NOMO-1 treated with DMSO at 0.1 percent for 48 hours (cell line): ENCODE measurements at regions not wholly inside any gene's neighbourhood (a gene's known extent, or its start where the extent isn't known, plus 50 kb on each side); places are given as distances from the start of the nearest gene placed in this dataset.

Experiments
- DNase-seq: peaks from one replicate; lab custom pipeline; 2025; ENCODE audit not compliant: unreplicated experiment; lab: John Stamatoyannopoulos, UW

DNA sequence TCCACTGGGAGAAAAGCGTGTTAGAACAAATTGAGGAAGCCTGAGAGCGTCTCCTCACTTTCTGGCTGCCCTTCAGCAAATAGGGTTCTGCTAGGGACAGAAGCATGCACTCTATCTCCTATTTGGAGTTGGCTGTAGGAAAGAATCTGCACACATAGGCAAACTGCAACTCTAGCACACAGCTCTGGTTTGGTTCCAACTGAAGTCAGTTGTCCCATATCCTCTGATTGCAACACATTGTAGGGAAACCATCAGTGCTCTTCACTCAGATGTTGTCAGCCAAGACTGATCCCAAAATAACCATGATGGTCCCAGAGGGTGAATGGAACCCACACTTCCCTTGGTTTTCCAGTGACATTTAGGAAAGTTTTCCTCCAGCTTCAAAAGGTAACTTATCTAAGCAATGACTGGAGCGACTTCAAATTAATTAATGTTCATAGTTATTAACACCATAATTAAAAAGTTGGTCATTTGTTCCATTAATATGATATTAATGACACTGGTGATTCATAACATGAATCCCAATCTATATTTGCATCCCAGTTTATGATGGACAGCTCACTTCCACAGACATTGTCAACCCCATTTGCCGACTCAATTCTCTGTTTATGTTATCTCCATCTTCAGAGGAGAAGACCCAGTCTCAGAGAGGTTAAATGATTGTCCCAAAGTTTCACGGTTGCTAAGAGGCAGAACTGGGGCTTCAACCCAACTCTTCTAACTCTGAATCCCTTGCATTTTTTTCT lies 136.7 kb upstream of the ZNF462 start:
- DNase-seq = no peak

DNA sequence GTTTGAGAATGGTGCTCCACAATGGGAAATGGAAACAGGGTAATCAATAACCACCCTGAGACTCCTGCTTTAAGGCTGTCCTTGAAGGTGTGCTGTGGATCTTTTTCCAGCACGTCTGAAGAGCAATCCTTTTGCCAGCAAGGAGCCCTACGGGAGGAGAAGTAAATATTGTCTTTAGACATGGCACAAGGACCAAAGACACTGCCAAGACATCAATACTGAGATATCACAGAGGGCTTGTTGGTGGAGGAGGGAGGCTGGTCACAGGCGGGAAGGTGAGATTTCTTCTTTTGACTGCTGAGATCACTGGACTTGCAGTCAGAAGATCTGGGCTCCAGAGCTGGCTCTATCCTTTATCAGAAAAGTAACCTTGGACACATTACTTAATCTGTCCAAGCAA lies 135.0 kb upstream of the ZNF462 start:
- no peak for DNase-seq

DNA sequence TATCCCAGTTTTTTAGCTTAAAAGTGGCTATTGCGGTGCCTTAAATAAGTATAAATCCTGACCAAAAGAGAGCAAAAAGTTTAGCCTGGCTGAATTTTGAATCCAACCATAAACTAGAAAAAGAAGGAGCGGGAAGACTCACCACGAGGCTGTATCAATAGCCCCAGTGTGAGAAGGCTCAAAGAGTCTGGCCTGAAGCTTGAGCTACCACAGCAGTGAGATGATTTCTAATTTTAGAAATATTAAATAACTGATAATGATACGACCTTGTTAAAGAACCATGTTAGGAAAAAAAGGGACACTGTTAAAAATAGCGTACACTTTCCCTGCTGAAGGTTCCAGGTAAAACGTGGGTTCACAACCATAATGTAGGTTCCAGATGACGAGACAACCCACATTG lies 134.1 kb upstream of the ZNF462 start:
- no peak for DNase-seq

DNA sequence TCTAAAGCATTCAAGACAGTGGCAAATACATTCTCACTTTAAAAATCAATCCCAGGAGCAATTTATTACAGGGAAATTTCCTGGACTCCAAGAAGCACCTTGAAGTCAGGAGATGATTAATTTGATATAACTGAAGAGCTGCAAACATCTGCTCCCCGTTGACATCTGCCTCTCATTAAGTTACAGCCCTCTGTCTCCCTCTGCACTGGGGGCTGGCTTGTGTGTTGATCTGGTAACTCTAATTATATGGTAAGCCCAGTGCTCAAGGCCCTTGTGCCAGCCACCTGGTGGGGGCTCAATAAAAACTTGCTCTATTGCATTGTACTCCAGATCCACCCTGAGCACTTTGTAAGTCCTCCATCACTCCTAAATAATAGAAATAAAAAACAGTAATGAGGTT lies 131.1 kb upstream of the ZNF462 start:
- DNase-seq = no peak

DNA sequence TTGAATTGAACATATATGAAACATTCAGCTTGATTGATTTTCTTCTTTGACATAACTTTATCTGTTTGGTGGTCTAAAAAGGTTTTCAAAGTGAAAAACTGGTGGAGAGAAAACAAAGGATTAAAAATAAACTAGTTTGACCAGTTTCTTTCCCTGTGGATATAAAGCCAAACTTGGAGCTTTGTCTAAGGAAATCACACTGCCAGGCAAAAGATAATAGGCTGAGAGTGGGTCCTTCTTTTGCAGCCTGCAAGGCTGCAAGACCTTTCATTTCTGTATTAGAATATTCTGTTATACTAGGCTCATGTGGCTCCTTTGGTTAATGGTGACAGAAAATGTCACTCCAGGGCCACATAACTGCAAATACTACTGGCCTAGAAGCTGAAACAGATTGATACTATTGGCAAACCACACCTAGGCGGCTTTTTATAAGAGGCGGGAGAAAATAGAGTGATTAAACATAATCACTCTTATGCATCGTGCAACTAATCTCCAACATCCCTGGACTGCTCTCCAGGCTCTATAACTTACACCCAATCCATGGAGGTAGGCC lies 129.1 kb upstream of the ZNF462 start:
- DNase-seq = no peak

DNA sequence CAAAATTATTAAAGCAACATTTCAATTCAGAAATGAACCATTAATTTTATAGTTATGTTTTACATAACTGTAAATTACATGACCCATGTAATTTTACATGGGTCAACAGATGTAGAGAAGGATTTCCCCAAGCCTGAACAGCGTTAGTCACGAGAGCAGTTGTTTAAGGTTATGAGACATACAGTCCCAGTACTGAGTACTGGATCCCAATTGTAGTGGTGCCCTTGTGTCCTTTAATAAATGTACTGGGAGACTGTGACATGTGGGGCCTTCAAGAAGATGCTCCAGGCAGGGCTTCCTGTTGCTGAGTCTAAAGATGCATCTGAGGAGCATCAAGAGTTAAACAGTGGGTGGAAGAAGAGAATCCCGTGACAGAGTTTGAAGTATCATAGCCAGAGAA lies 125.5 kb upstream of the ZNF462 start:
- no peak for DNase-seq

DNA sequence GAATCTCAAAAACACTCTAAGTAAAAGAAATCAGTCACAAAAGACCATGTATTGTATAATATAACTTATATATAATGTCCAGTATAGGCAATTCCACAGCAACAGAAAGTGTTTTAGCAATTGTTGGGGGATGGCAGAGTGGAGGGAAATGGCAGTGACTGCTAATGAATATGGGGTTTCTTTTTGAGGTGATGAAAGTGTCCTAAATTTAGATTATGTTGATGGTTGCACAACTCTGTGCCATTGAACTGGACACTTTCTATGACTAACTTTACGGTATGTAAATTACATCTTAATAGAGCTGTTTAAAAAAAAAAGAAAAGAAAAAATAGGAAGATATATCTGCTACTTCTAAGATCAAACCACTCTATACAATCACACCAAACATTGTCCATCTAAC lies 124.9 kb upstream of the ZNF462 start:
- no peak for DNase-seq

DNA sequence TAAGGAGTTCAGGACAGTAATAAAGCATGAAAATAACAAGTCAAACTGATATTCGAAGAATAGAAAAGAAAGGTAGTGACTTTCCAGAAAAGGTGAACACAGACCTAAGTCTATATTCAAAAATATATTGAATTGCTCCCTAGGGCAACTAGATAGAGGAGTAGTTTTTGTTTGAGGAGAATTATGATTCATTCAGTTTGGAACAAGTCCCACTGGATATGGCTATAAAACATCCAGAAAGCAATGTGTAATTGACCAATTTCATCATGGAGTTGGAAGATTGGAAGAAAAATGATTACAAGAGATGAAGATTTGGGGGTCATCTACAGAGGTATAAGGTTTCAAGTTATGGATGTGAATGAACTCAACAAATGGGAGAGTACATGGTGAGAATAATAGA lies 117.5 kb upstream of the ZNF462 start:
- no peak for DNase-seq

GRCh38 chr9:106745876-106746275 lies 117.1 kb upstream of the ZNF462 start:
- no peak for DNase-seq

DNA sequence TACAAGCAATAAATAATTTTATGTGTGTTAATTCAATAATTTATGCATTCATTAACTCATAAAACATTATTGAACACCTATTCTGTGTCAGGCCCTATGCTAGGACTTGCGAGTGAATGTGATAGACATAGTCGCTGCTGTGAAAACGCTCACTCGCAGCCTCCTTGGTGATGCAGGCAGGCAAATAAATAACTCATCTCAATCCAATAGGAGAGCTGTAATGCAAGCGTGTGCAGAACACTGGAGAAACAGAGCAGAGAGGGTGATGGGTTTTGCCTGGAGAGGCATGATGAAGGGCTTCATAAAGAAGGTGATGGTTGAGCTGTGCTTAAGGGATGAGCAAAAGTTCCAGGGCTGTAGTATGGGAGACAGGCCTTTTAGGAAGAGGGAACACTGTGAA lies 111.3 kb upstream of the ZNF462 start:
- no peak for DNase-seq

DNA sequence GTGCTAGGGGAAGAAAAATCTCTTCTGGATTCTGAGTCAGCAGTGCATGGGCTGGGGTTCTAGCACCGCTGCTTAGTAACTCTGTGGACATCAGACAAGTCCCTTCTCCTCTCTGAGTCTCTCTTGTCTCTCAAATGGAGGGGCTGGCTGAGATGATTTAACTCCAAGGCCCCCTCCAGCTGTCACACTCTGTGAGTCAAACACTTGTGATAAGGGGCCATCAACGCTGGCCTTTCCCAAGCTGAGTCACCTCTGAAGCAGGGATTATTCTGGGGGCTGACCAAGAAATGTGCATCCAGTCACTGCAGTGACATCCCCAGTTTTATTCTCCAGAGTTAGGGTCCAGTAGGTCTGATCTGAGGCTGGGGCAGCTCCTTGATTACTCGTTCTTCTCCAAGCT lies 110.4 kb upstream of the ZNF462 start:
- no peak for DNase-seq

- no peak for DNase-seq
These were observed 109.8 kb upstream of the ZNF462 start for GRCh38 chr9:106753155-106753671.

- no peak for DNase-seq
These were observed 107.2 kb upstream of the ZNF462 start for GRCh38 chr9:106755736-106756135.

DNA sequence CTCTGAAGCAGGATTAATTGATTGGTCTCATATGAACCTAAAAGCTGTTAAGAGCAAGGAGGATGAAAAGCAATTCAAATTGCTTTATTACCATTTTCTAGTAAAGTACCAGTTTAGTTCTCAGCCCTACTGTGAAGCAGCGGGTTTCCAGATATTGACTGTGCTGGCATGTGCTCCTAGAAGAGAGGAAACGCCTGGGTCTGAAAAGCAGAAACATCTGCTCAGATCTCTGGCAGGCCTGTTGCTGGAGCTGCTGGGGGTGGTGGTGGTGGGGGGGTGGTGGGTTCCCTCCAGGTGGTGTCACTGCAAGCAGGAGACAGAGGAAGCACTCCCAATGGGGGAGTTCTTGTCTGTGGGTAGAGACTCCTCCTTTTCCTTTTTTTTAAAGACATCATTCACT lies 105.5 kb upstream of the ZNF462 start:
- DNase-seq = no peak

- no peak for DNase-seq
These were observed 104.1 kb upstream of the ZNF462 start for GRCh38 chr9:106758911-106759310.

DNA sequence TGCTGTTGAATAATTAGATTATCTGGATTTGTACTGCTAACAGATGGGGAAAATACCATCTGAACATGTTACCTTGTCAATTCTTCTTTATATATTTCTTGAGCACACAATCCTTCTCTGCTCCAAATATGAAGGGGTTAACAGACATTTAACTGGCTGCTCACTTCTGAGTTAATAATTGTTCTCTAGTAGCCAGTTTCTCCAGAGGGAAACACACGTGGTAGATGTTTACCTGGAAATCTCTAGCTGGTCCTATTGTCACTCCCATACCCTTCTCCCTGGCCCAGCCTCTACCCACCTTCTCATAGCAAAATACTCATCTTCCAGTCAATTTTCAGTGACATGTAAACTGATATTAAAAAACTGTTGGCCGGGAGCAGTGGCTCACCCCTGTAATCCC lies 101.5 kb upstream of the ZNF462 start:
- DNase-seq = no peak

DNA sequence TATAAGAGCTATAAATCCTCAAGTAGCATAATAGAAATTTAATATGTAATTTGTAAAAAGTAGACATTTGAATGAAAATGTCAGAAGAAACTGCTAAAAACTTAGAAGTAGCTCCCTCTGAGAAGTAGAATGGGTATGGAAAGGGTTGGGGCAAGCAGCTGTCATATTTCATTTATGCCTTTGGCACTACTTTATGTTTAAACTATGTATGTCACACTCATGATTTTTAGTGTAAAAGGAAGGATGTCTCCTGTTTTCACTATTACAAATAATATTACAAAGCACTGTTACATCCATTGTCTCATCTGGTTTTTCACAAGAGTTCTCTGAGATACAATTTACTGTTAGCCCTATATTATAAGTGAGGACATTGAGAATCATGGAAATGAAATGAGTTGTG lies 96.3 kb upstream of the ZNF462 start:
- DNase-seq = no peak

DNA sequence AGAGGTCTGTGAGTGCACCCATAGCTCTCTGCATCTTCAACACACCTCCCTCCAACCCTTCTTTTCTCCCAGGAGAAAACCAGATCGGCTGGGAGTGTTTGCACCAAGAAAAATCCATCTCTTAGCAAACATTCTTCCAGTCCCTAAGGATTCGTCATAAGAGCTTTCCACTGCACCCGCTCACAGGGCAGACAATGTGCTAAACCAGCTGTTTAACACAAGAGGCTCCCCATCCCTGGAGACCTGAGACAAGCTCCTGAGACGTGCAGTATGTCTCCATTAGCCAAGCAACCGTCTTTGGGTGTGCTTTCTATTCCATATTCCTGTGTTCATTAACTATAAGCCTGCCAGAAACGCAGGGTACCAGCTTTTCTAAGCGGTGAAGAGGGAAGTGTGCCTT lies 93.6 kb upstream of the ZNF462 start:
- DNase-seq = no peak

GRCh38 chr9:106771608-106772007 lies 91.4 kb upstream of the ZNF462 start:
- no peak for DNase-seq

DNA sequence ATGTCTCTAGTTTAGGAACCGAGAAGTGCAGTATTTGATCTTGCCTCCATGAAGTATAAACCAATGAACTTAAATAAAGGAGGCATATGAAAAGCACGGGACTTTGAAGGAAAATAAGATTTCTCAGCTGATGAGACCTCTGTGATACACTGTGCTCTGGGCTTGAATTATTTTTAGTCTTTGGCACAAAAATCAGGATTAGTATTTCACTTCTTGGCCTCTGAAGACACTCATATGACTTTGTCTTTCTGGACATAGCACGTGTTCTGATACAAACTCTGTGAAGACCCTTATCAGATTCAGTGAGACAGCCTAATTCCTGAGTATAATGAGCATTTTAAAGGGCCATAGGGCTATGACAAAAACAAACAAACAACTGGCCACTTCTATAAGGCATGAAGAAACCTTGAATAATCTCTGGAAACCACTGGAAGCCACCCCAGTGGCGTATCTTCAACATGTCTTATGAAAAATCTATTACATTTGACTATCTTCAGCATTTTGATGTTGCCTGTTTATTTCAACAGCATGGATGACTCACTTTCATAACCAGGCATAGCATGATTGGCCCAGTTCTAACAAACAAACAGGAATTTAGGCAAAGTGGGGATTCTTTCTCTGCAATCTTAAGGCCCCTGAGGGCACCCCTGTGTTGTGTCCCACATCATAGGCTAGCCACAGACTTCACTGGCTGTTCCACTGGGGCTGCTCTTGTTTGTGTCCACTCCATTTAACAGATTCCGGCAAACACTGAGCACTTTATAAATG lies 90.3 kb upstream of the ZNF462 start:
- DNase-seq = no peak

- no peak for DNase-seq
These were observed 89.2 kb upstream of the ZNF462 start for GRCh38 chr9:106773750-106774149.

GRCh38 chr9:106775960-106776359 lies 87.0 kb upstream of the ZNF462 start:
- DNase-seq = no peak
